C4-2B (cell line): ENCODE measurements at regions not wholly inside any gene's neighbourhood (a gene's known extent, or its start where the extent isn't known, plus 50 kb on each side); places are given as distances from the start of the nearest gene placed in this dataset.
A peak's percentile ranks its signal among the peaks of the same experiment; 100 is the strongest.

ENCODE experiments used
- H3K27ac ChIP-seq: fragments of 450-650 bp; 2 replicates; pipeline ENCODE4 v1.5.1; 2017
- ZFX ChIP-seq: fragments of 450-650 bp; IDR thresholded peaks from 2 replicates; pipeline ENCODE4 v1.6.1; 2017
- TF ChIP-seq, protein P1 (sequence below): fragments of 450-650 bp; conservative IDR thresholded peaks from 2 replicates; pipeline ENCODE4 v1.5.1; 2017; ENCODE audit warnings: mild to moderate bottlenecking

DNA sequence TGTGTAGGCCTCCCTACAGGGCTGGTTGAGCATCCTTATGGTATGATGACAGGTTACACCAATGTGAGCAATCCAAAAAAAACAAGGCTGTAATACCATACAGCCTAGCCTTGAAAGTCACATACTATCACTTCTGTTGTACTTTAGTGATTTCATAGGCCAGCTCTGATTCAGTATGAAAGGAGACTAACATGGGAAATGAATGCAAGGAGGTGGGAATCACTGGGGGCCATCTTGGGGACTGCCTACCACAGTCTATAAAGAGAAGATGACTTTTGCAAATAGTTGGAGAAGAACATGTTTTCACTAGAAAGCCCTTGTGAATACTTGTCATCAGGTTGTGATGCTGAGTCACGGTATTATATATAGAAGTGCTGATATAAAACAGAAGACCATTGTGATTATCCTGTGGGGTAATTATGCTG, 270.7 kb downstream of the S1PR1 start:
- no peak overlapping the region for H3K27ac ChIP-seq
- no peak for TF ChIP-seq ZFX
- TF ChIP-seq, protein P1, sequence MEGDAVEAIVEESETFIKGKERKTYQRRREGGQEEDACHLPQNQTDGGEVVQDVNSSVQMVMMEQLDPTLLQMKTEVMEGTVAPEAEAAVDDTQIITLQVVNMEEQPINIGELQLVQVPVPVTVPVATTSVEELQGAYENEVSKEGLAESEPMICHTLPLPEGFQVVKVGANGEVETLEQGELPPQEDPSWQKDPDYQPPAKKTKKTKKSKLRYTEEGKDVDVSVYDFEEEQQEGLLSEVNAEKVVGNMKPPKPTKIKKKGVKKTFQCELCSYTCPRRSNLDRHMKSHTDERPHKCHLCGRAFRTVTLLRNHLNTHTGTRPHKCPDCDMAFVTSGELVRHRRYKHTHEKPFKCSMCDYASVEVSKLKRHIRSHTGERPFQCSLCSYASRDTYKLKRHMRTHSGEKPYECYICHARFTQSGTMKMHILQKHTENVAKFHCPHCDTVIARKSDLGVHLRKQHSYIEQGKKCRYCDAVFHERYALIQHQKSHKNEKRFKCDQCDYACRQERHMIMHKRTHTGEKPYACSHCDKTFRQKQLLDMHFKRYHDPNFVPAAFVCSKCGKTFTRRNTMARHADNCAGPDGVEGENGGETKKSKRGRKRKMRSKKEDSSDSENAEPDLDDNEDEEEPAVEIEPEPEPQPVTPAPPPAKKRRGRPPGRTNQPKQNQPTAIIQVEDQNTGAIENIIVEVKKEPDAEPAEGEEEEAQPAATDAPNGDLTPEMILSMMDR, result no peak

DNA sequence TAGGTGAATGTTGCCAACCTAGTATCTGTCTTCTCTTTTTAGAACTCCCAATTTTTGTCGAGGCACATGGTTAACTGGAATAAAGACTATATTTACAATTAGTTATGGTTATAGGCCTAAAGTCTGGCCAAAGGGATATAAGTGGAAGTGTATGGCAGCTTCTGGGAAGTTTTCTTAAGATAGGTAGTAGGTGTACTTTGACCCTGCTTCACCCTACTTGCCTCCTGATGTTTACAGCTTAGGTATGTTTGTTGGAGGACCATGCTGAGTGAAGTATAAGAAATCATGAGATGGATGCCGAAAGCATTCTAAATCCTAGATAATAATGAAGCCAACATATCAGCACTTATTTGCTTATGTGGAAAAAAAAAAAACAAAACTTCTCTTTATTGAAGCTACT, 272.1 kb downstream of the S1PR1 start:
- no peak overlapping the region for H3K27ac ChIP-seq
- no peak for TF ChIP-seq ZFX
- TF ChIP-seq, protein P1, result no peak

DNA sequence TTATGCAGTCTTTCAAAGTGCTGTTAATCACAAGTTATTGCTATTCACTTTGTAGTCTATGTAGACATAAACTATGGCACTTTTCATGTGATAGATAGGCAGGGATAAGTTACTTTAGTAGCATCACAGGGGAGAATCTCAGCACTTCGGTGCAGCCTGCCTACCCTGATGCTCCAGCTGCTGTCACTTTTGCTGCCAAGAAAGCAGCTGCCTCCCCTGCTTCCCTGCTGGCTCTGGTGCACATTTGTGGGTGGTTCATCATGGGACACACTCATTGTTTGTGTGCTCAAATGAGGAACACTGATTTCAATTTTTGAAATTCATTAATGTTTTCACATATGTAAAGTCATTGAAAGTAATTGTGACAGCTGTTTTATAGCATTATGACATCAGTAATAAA, 272.6 kb downstream of the S1PR1 start:
- TF ChIP-seq, protein P1, result no peak
- no peak overlapping the region for H3K27ac ChIP-seq

DNA sequence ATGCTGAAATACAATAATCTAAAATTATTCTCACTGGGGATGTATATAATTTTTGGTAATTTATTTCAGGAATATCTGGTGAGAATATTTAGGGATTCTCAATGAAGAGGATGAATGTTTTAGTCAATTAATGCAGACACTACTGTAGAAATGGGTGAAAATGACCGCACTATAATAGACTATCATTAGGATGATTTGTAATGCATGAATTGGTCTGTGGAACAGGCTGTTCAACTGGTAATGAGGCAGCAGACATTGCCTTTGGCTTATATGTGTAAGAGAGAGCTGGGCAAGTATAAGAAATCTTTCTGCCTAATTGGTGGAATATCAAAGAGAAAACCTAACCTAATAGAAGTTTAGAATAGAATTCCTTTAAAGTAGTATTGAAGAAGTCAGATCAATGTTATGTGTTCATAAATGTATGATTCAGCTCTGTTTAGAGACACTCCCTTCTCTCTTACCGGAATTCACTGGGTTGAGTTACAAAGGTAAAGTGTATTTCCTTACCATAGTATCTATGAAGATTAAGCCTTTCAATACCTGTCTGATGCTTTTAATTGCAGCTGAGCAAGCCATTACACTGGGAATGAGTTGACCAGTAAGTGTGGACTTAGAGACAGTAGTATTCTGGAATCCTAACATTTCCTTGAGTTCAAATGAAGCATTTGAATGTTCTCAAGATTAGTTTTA, 274.5 kb downstream of the S1PR1 start:
- TF ChIP-seq, protein P1, result no peak
- no peak for TF ChIP-seq ZFX
- no peak overlapping the region for H3K27ac ChIP-seq

DNA sequence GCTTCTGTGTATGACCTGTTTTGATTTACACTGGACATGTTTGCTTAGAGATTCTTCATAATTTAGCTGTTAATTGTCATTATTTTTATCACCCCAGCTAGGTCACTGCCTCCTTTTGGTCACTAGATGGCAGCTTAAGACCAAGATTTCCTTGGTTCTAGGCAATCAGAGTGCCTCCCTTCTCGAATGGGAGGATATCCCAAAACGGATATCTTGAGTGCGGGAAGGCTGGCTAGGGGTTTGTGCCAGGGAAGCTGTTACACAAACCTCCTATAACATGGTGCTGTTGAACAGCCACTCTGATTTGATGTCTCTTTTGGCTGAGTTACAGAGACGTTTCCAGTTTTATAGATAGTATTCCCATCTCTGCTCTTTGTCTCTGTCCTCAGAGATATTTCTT, 283.5 kb downstream of the S1PR1 start:
- TF ChIP-seq ZFX, result no peak
- TF ChIP-seq, protein P1, result peak; percentile 87

DNA sequence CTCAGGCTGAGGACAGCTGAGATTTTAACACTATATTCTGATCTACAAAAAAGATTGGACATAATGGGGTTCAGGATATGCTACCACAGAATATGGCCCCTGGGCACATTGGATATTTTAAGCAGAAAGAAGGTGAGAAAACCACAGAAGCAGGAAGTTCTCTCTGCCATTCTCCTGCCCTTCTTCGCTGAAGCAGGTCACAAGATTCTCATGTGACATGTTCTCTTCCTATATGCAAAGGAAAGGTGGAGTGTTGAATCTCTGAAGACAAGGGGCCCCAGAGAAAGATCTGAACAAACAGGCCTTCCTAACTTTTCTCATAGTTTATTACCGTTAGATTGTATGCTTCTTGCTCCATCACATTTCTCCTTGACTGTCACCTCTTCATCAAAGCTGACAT, 285.7 kb downstream of the S1PR1 start:
- TF ChIP-seq ZFX, result no peak
- TF ChIP-seq, protein P1, result no peak
- H3K27ac ChIP-seq, result no peak overlapping the region

More for the DNA sequence above, 283.5 kb downstream of the S1PR1 start:
- H3K27ac ChIP-seq, result no peak overlapping the region

DNA sequence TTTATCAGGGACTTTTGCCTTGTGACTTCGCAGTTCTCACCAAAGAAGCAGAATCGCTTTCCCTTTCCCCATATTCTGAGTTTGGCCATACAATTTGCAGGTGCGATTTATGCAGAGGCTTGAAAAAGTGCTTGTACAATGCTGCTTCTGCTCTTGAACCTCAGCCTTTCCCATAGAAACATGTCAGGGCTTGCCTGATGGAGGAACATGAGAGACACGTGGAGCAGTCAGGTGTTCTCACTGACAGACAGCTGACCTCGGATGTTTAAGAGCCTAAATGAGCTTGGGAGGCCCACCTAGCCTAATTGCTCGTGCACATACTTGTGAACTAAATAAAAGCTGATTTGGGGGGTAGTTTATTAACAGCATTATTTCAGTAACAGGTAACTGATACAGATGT, 290.0 kb downstream of the S1PR1 start:
- H3K27ac ChIP-seq, result no peak overlapping the region
- no peak for TF ChIP-seq ZFX
- TF ChIP-seq, protein P1, result no peak
